H9 (cell line): ENCODE measurements at regions not wholly inside any gene's neighbourhood (a gene's known extent, or its start where the extent isn't known, plus 50 kb on each side); places are given as distances from the start of the nearest gene placed in this dataset.

Experiments
- DNase-seq: peaks from one replicate; pipeline ENCODE4 v3.0.0-alpha.2; 2017
- H2AFZ ChIP-seq: one replicate; pipeline ENCODE4 v1.6.1; 2013; ENCODE audit warnings: mild to moderate bottlenecking, low read length, control low read depth, moderate library complexity
- H2AK5ac ChIP-seq: 2 replicates; pipeline ENCODE4 v1.6.1; 2013; ENCODE audit warnings: low read length, control low read depth, mixed read lengths; ENCODE audit not compliant: insufficient read length
- H2BK120ac ChIP-seq: one replicate; pipeline ENCODE4 v1.6.1; 2013; ENCODE audit warnings: low read depth, mild to moderate bottlenecking, low read length, control low read depth, inconsistent platforms; ENCODE audit not compliant: poor library complexity, severe bottlenecking
- H2BK12ac ChIP-seq: 2 replicates; pipeline ENCODE4 v1.6.1; 2013; ENCODE audit warnings: low read length, control low read depth, mixed read lengths, low read depth; ENCODE audit not compliant: insufficient read length
- H2BK15ac ChIP-seq: 2 replicates; pipeline ENCODE4 v1.6.1; 2013; ENCODE audit warnings: low read depth, low read length, control low read depth
- H2BK20ac ChIP-seq: one replicate; pipeline ENCODE4 v1.6.1; 2013; ENCODE audit warnings: low read depth, mild to moderate bottlenecking, low read length, control low read depth, inconsistent platforms; ENCODE audit not compliant: poor library complexity, severe bottlenecking
- H2BK5ac ChIP-seq: 2 replicates; pipeline ENCODE4 v1.6.1; 2013; ENCODE audit warnings: low read length, control low read depth, mixed read lengths; ENCODE audit not compliant: insufficient read length
- H3K14ac ChIP-seq: 2 replicates; pipeline ENCODE4 v1.6.1; 2013; ENCODE audit warnings: low read length, control low read depth; ENCODE audit not compliant: insufficient read depth
- H3K18ac ChIP-seq: 2 replicates; pipeline ENCODE4 v1.6.1; 2013; ENCODE audit warnings: low read depth, mild to moderate bottlenecking, mixed read lengths, low read length, control low read depth; ENCODE audit not compliant: insufficient read length
- H3K23ac ChIP-seq: 2 replicates; pipeline ENCODE4 v1.6.1; 2013; ENCODE audit warnings: low read length, control low read depth, mixed read lengths, low read depth; ENCODE audit not compliant: insufficient read length
- H3K23me2 ChIP-seq: 2 replicates; pipeline ENCODE4 v1.6.1; 2013; ENCODE audit warnings: low read depth, mild to moderate bottlenecking, mixed read lengths, low read length, control low read depth; ENCODE audit not compliant: insufficient read length, poor library complexity, severe bottlenecking
- H3K27ac ChIP-seq: 2 replicates; pipeline ENCODE4 v1.5.1; 2013; ENCODE audit warnings: low read length, control low read depth, mixed read lengths, low read depth; ENCODE audit not compliant: insufficient read length
- H3K27me3 ChIP-seq: 2 replicates; pipeline ENCODE4 v1.6.1; 2013; ENCODE audit warnings: low read length, control low read depth, inconsistent platforms; ENCODE audit not compliant: insufficient read depth
- H3K4ac ChIP-seq: 2 replicates; pipeline ENCODE4 v1.6.1; 2013; ENCODE audit warnings: low read depth, mild to moderate bottlenecking, control low read depth, inconsistent platforms, low read length, moderate library complexity
- H3K4me1 ChIP-seq: 2 replicates; pipeline ENCODE4 v1.6.1; 2013; ENCODE audit warnings: low read length, control low read depth, inconsistent platforms; ENCODE audit not compliant: insufficient read depth
- H3K4me2 ChIP-seq: 2 replicates; pipeline ENCODE4 v1.6.1; 2013; ENCODE audit warnings: low read length, control low read depth, mixed read lengths; ENCODE audit not compliant: insufficient read length, insufficient read depth
- H3K56ac ChIP-seq: 2 replicates; pipeline ENCODE4 v1.6.1; 2013; ENCODE audit warnings: low read depth, mild to moderate bottlenecking, mixed read lengths, low read length, control low read depth; ENCODE audit not compliant: insufficient read length
- H3K79me1 ChIP-seq: 2 replicates; pipeline ENCODE4 v1.6.1; 2013; ENCODE audit warnings: low read depth, mild to moderate bottlenecking, moderate library complexity, low read length, control low read depth, inconsistent platforms; ENCODE audit not compliant: insufficient read depth, poor library complexity, severe bottlenecking
- H3K79me2 ChIP-seq: 2 replicates; pipeline ENCODE4 v1.6.1; 2013; ENCODE audit warnings: low read length, control low read depth, inconsistent platforms; ENCODE audit not compliant: insufficient read depth
- H3K9ac ChIP-seq: 2 replicates; pipeline ENCODE4 v1.6.1; 2013; ENCODE audit warnings: low read length, control low read depth, mixed read lengths; ENCODE audit not compliant: insufficient read length; ENCODE audit errors: extremely low read depth
- H3K9me3 ChIP-seq: one replicate; pipeline ENCODE4 v1.6.1; 2013; ENCODE audit warnings: low read depth, low read length, inconsistent platforms; ENCODE audit not compliant: control insufficient read depth
- H3T11ph ChIP-seq: one replicate; pipeline ENCODE4 v1.6.1; 2013; ENCODE audit warnings: mild to moderate bottlenecking, low read length, control low read depth, inconsistent platforms
- H4K20me1 ChIP-seq: one replicate; pipeline ENCODE4 v1.6.1; 2013; ENCODE audit not compliant: control insufficient read depth, insufficient read length, insufficient read depth
- H4K5ac ChIP-seq: 2 replicates; pipeline ENCODE4 v1.6.1; 2013; ENCODE audit warnings: low read depth, mild to moderate bottlenecking, mixed read lengths, low read length, control low read depth; ENCODE audit not compliant: insufficient read length
- H4K8ac ChIP-seq: replicated peaks from 2 replicates; pipeline ENCODE4 v1.6.1; 2013; ENCODE audit warnings: low read length, control low read depth, mixed read lengths, low read depth; ENCODE audit not compliant: insufficient read length
- H4K91ac ChIP-seq: 2 replicates; pipeline ENCODE4 v1.6.1; 2013; ENCODE audit warnings: low read depth, mild to moderate bottlenecking, moderate library complexity, mixed read lengths, low read length, control low read depth; ENCODE audit not compliant: insufficient read length
- H3K27ac Mint-ChIP-seq, 3 experiments: 2 replicates in 2 of 3; 3 replicates in 1 of 3; pipeline ENCODE4 v1.8.0; 2020 to 2021; ENCODE audit warnings: mixed read lengths in 3 of 3, mild to moderate bottlenecking in 1 of 3, moderate library complexity in 1 of 3
- H3K27me3 Mint-ChIP-seq: 2 replicates; pipeline ENCODE4 v1.8.0; 2021; ENCODE audit warnings: low read depth, mild to moderate bottlenecking, moderate library complexity, mixed read lengths
- H3K36me3 Mint-ChIP-seq, 3 experiments: 2 replicates in 2 of 3; 3 replicates in 1 of 3; pipeline ENCODE4 v1.8.0; 2020 to 2021; ENCODE audit warnings: low read depth in 3 of 3, mixed read lengths in 3 of 3; ENCODE audit not compliant: insufficient read depth in 1 of 3
- H3K4me1 Mint-ChIP-seq, 2 experiments: 2 replicates each; pipeline ENCODE4 v1.8.0; 2020; ENCODE audit warnings: mixed read lengths in 2 of 2
- H3K4me3 Mint-ChIP-seq, 2 experiments: 2 replicates in 1 of 2; 3 replicates in 1 of 2; pipeline ENCODE4 v1.8.0; 2020 to 2021; ENCODE audit warnings: mild to moderate bottlenecking in 2 of 2, mixed read lengths in 2 of 2, moderate library complexity in 1 of 2
- H3K9me3 Mint-ChIP-seq, 2 experiments: 2 replicates in 1 of 2; 3 replicates in 1 of 2; pipeline ENCODE4 v1.8.0; 2020; ENCODE audit warnings: mild to moderate bottlenecking in 2 of 2, mixed read lengths in 2 of 2, moderate library complexity in 1 of 2
- CTCF ChIP-seq: fragments of 200-600 bp; sonication (generic); conservative IDR thresholded peaks from 3 replicates; pipeline ENCODE4 v1.8.0; 2021; ENCODE audit warnings: antibody characterized with exemption, mild to moderate bottlenecking
- WGBS: extraction: QIAGEN DNeasy Blood & Tissue Kit; methylation state at CpG from one replicate; pipeline ENCODE4 v1.1.7; 2013; ENCODE audit warnings: missing lambda C conversion rate, low lambda C conversion rate, mixed read lengths; ENCODE audit not compliant: insufficient read length; ENCODE audit errors: extremely low coverage; 5-methylcytosine and 5-hydroxymethylcytosine counted together

GRCh38 chr18:75123113-75123512 is 85.8 kb downstream of the PTGR3 start:
- no peaks in the 10 kb centered on the region for H3K4me1 ChIP-seq
- no peak overlapping the region for H3K23ac ChIP-seq
- H3K27ac Mint-ChIP-seq = no peak overlapping the region
- no peak for DNase-seq
- H3T11ph ChIP-seq = no peak overlapping the region
- H3K4ac ChIP-seq = no peak overlapping the region
- H3K9me3 Mint-ChIP-seq = no peaks in the 10 kb centered on the region
- H3K23me2 ChIP-seq = no peaks in the 10 kb centered on the region
- no peaks in the 10 kb centered on the region for H4K20me1 ChIP-seq
- no peak overlapping the region for H3K14ac ChIP-seq
- H3K79me1 ChIP-seq = no peaks in the 10 kb centered on the region
- no peaks in the 10 kb centered on the region for H3K79me2 ChIP-seq
- no peaks in the 10 kb centered on the region for H3K9me3 ChIP-seq
- no peak overlapping the region for H4K91ac ChIP-seq
- no peak overlapping the region for H2BK120ac ChIP-seq
- no peak overlapping the region for H2BK20ac ChIP-seq
- WGBS = no CpG with 5 or more reads among the region's 12 CpGs
- TF ChIP-seq CTCF = no peak
- H2BK15ac ChIP-seq = no peak overlapping the region
- no peaks in the 10 kb centered on the region; the same call in 1 of the 2 replicates for H3K27me3 Mint-ChIP-seq
- no peak overlapping the region for H3K56ac ChIP-seq
- H3K18ac ChIP-seq = no peak overlapping the region
- H4K8ac ChIP-seq = no peak overlapping the region
- no peaks in the 10 kb centered on the region; a peak in 1 of 7 replicates for H3K36me3 Mint-ChIP-seq
- no peak overlapping the region for H2AK5ac ChIP-seq
- no peak overlapping the region for H2AFZ ChIP-seq
- no peak overlapping the region for H3K4me3 Mint-ChIP-seq
- H4K5ac ChIP-seq = no peak overlapping the region
- no peak overlapping the region for H2BK5ac ChIP-seq
- no peak overlapping the region for H2BK12ac ChIP-seq
- H3K27ac ChIP-seq = no peak overlapping the region
- no peaks in the 10 kb centered on the region for H3K4me1 Mint-ChIP-seq
- H3K9ac ChIP-seq = no peak overlapping the region
- no peak overlapping the region for H3K4me2 ChIP-seq
- H3K27me3 ChIP-seq = no peaks in the 10 kb centered on the region
